ENCODE measurements at regions not wholly inside any gene's neighbourhood (a gene's known extent, or its start where the extent isn't known, plus 50 kb on each side); places are given as distances from the start of the nearest gene placed in this dataset.

- TF ChIP-seq GATA2 (IDR thresholded peaks at IDR 0.05; ENCODE audit: low read depth, low read length): no peak
- no peak for TF ChIP-seq GATA3 (IDR thresholded peaks at IDR 0.05; ENCODE audit: low read depth, low read length)
Measured at GRCh38 chr2:12824351-12824777, 107.6 kb downstream of the TRIB2 start.

Measured in SH-SY5Y (cell line).